ENCODE measurements at regions not wholly inside any gene's neighbourhood (a gene's known extent, or its start where the extent isn't known, plus 50 kb on each side); places are given as distances from the start of the nearest gene placed in this dataset.

GRCh38 chrX:69032601-69033000 is 132.7 kb downstream of the PJA1 start:
- no peaks in the 10 kb centered on the region for H3K27me3 ChIP-seq (ENCODE audit: control insufficient read depth, insufficient read depth, low read length)
- DNase-seq (ENCODE audit: low read depth) = no peak
- no peaks in the 10 kb centered on the region for H3K36me3 ChIP-seq (ENCODE audit: control insufficient read depth, insufficient read depth, low read length)
- no peak for TF ChIP-seq CTCF (IDR thresholded peaks at IDR 0.05; ENCODE audit: insufficient read depth, low read depth, low read length)
- no peak overlapping the region for H3K4me3 ChIP-seq (ENCODE audit: low read depth, low read length)
- CTCF ChIA-PET = interaction anchor here (0.9 to 1.1 kb wide), 3 partner anchors 178 to 205 kb away, joined by 3 read pairs; partner anchors contain the start of gene EFNB1
- POLR2A ChIA-PET = no interaction called here

DNA sequence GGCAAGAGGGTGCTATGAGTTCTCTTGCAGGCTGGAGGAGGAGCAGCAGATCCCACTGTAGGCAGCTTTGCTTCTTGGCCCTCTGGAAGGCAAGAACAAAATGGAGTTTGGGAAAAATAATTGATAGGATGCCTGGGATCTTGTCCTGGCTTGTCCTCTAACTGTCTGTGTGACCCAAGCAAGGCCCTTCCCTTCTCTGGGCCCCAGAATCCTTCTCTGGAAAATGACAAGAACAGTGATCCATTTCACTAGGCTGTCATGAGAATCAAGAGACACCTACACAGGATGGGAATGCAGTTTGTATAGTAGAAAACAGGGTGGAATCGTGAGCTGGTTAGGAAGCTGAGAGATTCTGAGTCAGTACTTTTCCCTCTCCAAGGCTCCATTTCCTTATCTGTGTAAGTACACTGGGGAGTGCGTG is 133.3 kb downstream of the PJA1 start:
- POLR2A ChIA-PET = no interaction called here
- DNase-seq (ENCODE audit: low read depth) = no peak
- no peak for TF ChIP-seq CTCF (IDR thresholded peaks at IDR 0.05; ENCODE audit: insufficient read depth, low read depth, low read length)
- H3K4me3 ChIP-seq (ENCODE audit: low read depth, low read length) = no peak overlapping the region
- CTCF ChIA-PET = interaction anchor here (0.7 to 1.5 kb wide), 5 partner anchors 9 to 204 kb away, joined by 3 to 5 read pairs (median 3); partner anchors contain the start of gene EFNB1
- H3K36me3 ChIP-seq (ENCODE audit: control insufficient read depth, insufficient read depth, low read length) = no peaks in the 10 kb centered on the region
- no peaks in the 10 kb centered on the region for H3K27me3 ChIP-seq (ENCODE audit: control insufficient read depth, insufficient read depth, low read length)

- no peak for DNase-seq (ENCODE audit: low read depth)
- Histone ChIP-seq H3K4me3 (ENCODE audit: low read depth, low read length) (no peak overlapping the region), H3K27me3 (ENCODE audit: control insufficient read depth, insufficient read depth, low read length) (no peaks in the 10 kb centered on the region), H3K36me3 (ENCODE audit: control insufficient read depth, insufficient read depth, low read length) (no peaks in the 10 kb centered on the region)
- CTCF ChIA-PET = interaction anchor here (0.6 to 1.5 kb wide), 3 partner anchors 133 to 203 kb away, joined by 3 to 5 read pairs (median 4); partner anchors contain the start of gene EFNB1
- no peak for TF ChIP-seq CTCF (IDR thresholded peaks at IDR 0.05; ENCODE audit: insufficient read depth, low read depth, low read length)
- POLR2A ChIA-PET = no interaction called here
These were observed 134.1 kb downstream of the PJA1 start for GRCh38 chrX:69031181-69031580.

GRCh38 chrX:69029771-69030170 is 135.5 kb downstream of the PJA1 start:
- no peak for TF ChIP-seq CTCF (IDR thresholded peaks at IDR 0.05; ENCODE audit: insufficient read depth, low read depth, low read length)
- ChIA-PET CTCF (no interaction called here), POLR2A (no interaction called here)
- no peak for DNase-seq (ENCODE audit: low read depth)
- no peak overlapping the region for H3K4me3 ChIP-seq (ENCODE audit: low read depth, low read length)
- H3K27me3 ChIP-seq (ENCODE audit: control insufficient read depth, insufficient read depth, low read length) = no peaks in the 10 kb centered on the region
- H3K36me3 ChIP-seq (ENCODE audit: control insufficient read depth, insufficient read depth, low read length) = no peaks in the 10 kb centered on the region

GRCh38 chrX:69028761-69029120 is 136.5 kb downstream of the PJA1 start:
- TF ChIP-seq CTCF (IDR thresholded peaks at IDR 0.05; ENCODE audit: insufficient read depth, low read depth, low read length) = no peak
- H3K36me3 ChIP-seq (ENCODE audit: control insufficient read depth, insufficient read depth, low read length) = no peaks in the 10 kb centered on the region
- ChIA-PET CTCF (no interaction called here), POLR2A (no interaction called here)
- DNase-seq (ENCODE audit: low read depth) = no peak
- H3K27me3 ChIP-seq (ENCODE audit: control insufficient read depth, insufficient read depth, low read length) = no peaks in the 10 kb centered on the region
- no peak overlapping the region for H3K4me3 ChIP-seq (ENCODE audit: low read depth, low read length)

All from BJ (cell line).